Testis (tissue), 2 donors: ENCODE measurements at regions not wholly inside any gene's neighbourhood (a gene's known extent, or its start where the extent isn't known, plus 50 kb on each side); places are given as distances from the start of the nearest gene placed in this dataset.

Experiments
- DNase-seq: peaks from one replicate; pipeline ENCODE4 v3.0.0-alpha.2; 2019
- H3K27ac ChIP-seq, 2 donors: fragments of 200-600 bp; sonication (generic); one replicate each; pipeline ENCODE4 v1.5.1; 2019
- H3K27me3 ChIP-seq: fragments of 200-600 bp; sonication (generic); one replicate; pipeline ENCODE4 v1.5.1; 2019
- H3K36me3 ChIP-seq: fragments of 200-600 bp; sonication (generic); one replicate; pipeline ENCODE4 v1.5.1; 2017; ENCODE audit warnings: low read depth; ENCODE audit errors: missing control alignments
- H3K4me1 ChIP-seq: fragments of 200-600 bp; sonication (generic); one replicate; pipeline ENCODE4 v1.5.1; 2019
- H3K4me3 ChIP-seq, 2 donors: fragments of 200-600 bp; sonication (generic); one replicate each; pipeline ENCODE4 v1.5.1; 2017 to 2019
- H3K9me3 ChIP-seq: fragments of 200-600 bp; sonication (generic); one replicate; pipeline ENCODE4 v1.5.1; 2017
- POLR2A ChIP-seq: fragments of 450-650 bp; IDR thresholded peaks from one replicate; pipeline ENCODE4 v1.6.1; 2017; ENCODE audit warnings: antibody characterized with exemption, mild to moderate bottlenecking, moderate library complexity
- WGBS, 2 donors: methylation state at CpG; one replicate each; pipeline ENCODE4 v1.1.5; 2018; 5-methylcytosine and 5-hydroxymethylcytosine counted together
- intact Hi-C: fragments of 100-400 bp; cut with DNase I; formaldehyde crosslinking; loops from one replicate; pipeline ENCODE4 v1.15.1; 2023; ENCODE audit warnings: low total_unique reads
- TF ChIP-seq, protein P1 (sequence below), 3 experiments: fragments of 450-650 bp in 2 of 3; fragments of 200-600 bp in 1 of 3; sonication (generic) in 1 of 3; IDR thresholded peaks; one replicate each; pipeline ENCODE4 v1.5.1; 2016 to 2019; ENCODE audit warnings: antibody characterized with exemption in 3 of 3, mild to moderate bottlenecking in 2 of 3, moderate library complexity in 1 of 3

DNA sequence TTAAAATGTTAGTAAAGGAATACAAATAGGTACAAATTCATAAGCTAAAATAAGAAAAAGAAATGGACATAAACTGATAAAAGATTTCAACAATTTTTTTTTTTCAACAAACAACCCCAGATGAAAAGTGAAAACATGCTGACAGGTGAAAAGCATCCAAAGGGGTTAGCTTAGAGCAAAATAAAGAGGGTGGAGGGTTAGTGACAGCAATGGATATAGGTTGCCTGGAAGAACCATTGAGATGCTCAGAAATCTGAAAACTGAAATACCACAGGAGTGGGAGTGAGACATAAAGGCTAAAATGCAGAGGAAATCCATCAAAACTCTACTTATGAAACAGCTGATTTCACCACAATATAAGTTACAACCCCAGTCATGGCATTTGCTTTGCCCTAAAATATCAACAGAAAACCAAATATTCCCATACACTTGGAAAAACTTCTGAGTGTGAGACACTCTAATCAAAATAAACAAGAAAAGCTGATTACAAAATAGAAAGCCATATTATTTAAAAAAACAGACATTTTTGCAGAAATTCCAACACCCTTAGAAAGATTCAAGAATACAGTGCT, 136.3 kb upstream of the PLEKHG7 start:
- no peaks in the 10 kb centered on the region for H3K27me3 ChIP-seq
- H3K9me3 ChIP-seq = no peaks in the 10 kb centered on the region
- no peaks in the 10 kb centered on the region for H3K36me3 ChIP-seq
- no peaks in the 10 kb centered on the region for H3K4me1 ChIP-seq
- TF ChIP-seq, protein P1, sequence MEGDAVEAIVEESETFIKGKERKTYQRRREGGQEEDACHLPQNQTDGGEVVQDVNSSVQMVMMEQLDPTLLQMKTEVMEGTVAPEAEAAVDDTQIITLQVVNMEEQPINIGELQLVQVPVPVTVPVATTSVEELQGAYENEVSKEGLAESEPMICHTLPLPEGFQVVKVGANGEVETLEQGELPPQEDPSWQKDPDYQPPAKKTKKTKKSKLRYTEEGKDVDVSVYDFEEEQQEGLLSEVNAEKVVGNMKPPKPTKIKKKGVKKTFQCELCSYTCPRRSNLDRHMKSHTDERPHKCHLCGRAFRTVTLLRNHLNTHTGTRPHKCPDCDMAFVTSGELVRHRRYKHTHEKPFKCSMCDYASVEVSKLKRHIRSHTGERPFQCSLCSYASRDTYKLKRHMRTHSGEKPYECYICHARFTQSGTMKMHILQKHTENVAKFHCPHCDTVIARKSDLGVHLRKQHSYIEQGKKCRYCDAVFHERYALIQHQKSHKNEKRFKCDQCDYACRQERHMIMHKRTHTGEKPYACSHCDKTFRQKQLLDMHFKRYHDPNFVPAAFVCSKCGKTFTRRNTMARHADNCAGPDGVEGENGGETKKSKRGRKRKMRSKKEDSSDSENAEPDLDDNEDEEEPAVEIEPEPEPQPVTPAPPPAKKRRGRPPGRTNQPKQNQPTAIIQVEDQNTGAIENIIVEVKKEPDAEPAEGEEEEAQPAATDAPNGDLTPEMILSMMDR (IDR thresholded peaks at IDR 0.05) = no peak
- no peak for TF ChIP-seq POLR2A
- DNase-seq = no peak
- intact Hi-C loops = no loop called here
- H3K4me3 ChIP-seq = no peak overlapping the region
- no peak overlapping the region for H3K27ac ChIP-seq

DNA sequence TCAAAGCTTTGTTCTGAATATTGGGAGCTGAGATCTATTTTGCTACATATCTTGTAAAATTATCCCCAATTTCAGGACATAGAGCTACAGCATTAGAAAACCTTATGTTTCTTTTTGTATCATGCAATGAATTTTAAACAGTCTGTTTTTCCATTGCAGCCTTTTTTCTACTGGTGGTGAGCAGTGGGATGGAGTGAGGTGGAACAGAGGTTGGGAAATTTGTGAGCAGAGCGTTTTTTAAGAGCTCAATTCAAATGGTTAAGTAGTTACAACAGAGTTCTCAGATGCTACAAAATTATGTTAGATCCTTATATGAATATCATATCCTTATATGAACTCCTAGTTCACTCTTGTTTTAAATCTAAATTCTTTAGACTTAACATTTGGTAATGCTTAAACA, 139.0 kb upstream of the PLEKHG7 start:
- no peak overlapping the region for H3K27ac ChIP-seq
- no peaks in the 10 kb centered on the region for H3K36me3 ChIP-seq
- TF ChIP-seq, protein P1 (IDR thresholded peaks at IDR 0.05) = no peak
- TF ChIP-seq POLR2A = no peak
- no peaks in the 10 kb centered on the region for H3K27me3 ChIP-seq
- no peaks in the 10 kb centered on the region for H3K9me3 ChIP-seq
- DNase-seq = no peak
- 34 to 42% methylated on average over 1 of the region's 1 CpG for WGBS, 2 donors
- H3K4me3 ChIP-seq = no peak overlapping the region
- intact Hi-C loops = no loop called here
- no peaks in the 10 kb centered on the region for H3K4me1 ChIP-seq

DNA sequence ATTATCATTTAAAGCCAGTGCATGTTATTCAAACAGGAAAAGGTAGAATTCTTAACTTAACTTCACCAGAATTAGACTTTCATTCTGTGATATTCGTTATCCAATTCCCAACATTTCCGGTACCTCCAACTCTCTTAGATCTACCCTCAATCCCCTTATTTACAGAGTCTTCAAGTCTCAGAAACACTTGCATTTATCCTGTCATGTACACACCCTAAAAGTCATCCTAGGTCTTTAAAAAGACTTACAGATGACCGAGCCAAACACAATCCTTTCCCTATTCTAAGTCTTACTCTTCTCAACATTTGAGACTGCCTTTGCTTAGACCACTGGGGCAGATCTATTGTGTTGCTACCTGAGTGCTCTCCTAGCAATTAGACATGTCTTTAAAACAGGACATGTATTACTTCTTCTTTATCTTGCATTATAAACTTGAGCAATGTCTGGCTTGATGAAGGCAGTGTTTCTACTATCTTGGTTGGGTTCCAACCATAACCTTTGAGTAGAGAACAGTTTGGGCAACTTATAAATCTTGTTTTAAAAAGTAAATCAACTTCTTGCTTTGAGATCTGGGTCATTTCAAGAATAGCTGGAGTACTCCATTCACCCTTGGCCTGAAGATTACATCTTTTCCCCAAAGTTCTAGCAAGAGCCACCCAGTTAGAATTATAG, 140.6 kb upstream of the PLEKHG7 start:
- Histone ChIP-seq H3K4me3 (no peak overlapping the region), H3K9me3 (no peaks in the 10 kb centered on the region), H3K4me1 (no peaks in the 10 kb centered on the region), H3K27ac (peak overlapping the region in 1 of 2 donors; percentile 18), H3K36me3 (no peaks in the 10 kb centered on the region), H3K27me3 (no peaks in the 10 kb centered on the region)
- intact Hi-C loops = no loop called here
- WGBS, 2 donors = 69 to 86% methylated on average over 3 of the region's 3 CpGs
- no peak for DNase-seq
- TF ChIP-seq, protein P1 (IDR thresholded peaks at IDR 0.05) = no peak
- TF ChIP-seq POLR2A = no peak

DNA sequence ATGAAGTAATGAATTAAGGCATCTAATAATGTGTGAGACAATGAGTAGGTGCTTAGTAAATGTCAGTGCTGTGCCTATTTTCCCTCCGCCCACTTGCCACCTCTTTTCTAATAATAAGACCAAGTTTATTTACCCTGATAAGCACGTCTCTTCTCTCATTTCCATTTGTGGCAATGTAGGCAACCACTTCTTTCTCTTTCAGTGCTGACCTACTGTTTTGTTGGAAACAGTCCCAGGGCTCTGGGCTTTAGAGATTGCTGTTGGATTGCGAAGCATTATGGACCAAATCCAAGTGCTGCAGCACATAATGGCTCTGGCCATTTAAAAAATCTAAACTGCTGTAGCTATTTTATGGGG, 141.3 kb upstream of the PLEKHG7 start:
- H3K9me3 ChIP-seq = no peaks in the 10 kb centered on the region
- H3K27me3 ChIP-seq = no peaks in the 10 kb centered on the region
- intact Hi-C loops = no loop called here
- TF ChIP-seq, protein P1 (IDR thresholded peaks at IDR 0.05) = no peak
- no peak for TF ChIP-seq POLR2A
- DNase-seq = peak; percentile 60
- no peak overlapping the region for H3K4me3 ChIP-seq
- 29 to 30% methylated on average over 3 of the region's 3 CpGs for WGBS, 2 donors
- H3K36me3 ChIP-seq = no peaks in the 10 kb centered on the region
- no peaks in the 10 kb centered on the region for H3K4me1 ChIP-seq
- H3K27ac ChIP-seq = peak overlapping the region; percentile 2 to 40
